ENCODE measurements at regions not wholly inside any gene's neighbourhood (a gene's known extent, or its start where the extent isn't known, plus 50 kb on each side); places are given as distances from the start of the nearest gene placed in this dataset.
A peak's percentile ranks its signal among the peaks of the same experiment; 100 is the strongest.

GRCh38 chrX:147405764-147406163 is 506.0 kb upstream of the FMR1 start:
- no peak for DNase-seq

- DNase-seq: no peak
Observed at GRCh38 chrX:147403040-147403439, 508.7 kb upstream of the FMR1 start.

- DNase-seq: no peak
Observed at GRCh38 chrX:147378767-147379166, 533.0 kb upstream of the FMR1 start.

GRCh38 chrX:147377728-147378127 is 534.0 kb upstream of the FMR1 start:
- no peak for DNase-seq

GRCh38 chrX:147376601-147377422 is 534.9 kb upstream of the FMR1 start:
- no peak for DNase-seq

GRCh38 chrX:147364896-147365295 is 546.8 kb upstream of the FMR1 start:
- no peak for DNase-seq

GRCh38 chrX:147351644-147352043 is 537.1 kb upstream of the CXorf51A start:
- DNase-seq: no peak

- no peak for DNase-seq
Observed at GRCh38 chrX:147343467-147343866, 528.9 kb upstream of the CXorf51A start.

- DNase-seq: peak; percentile 3
Observed at GRCh38 chrX:147342197-147342596, 527.7 kb upstream of the CXorf51A start.

GRCh38 chrX:147340947-147341346 is 526.4 kb upstream of the CXorf51A start:
- DNase-seq: no peak

GRCh38 chrX:147333821-147334220 is 519.3 kb upstream of the CXorf51A start:
- DNase-seq: no peak

GRCh38 chrX:147322496-147322895 is 508.0 kb upstream of the CXorf51A start:
- no peak for DNase-seq

- DNase-seq: no peak
Observed at GRCh38 chrX:147315483-147315882, 500.9 kb upstream of the CXorf51A start.

All from hematopoietic multipotent progenitor cell treated with erythropoietin and hydrocortisone succinate and interleukin-3 and kit ligand, for 4 days (in vitro differentiated cells).